Urinary bladder (tissue), 3 donors: ENCODE measurements at regions not wholly inside any gene's neighbourhood (a gene's known extent, or its start where the extent isn't known, plus 50 kb on each side); places are given as distances from the start of the nearest gene placed in this dataset.

Source experiments
- DNase-seq: peaks from one replicate; pipeline ENCODE4 v3.0.0-alpha.2; 2015; ENCODE audit errors: extremely low spot score
- H3K27ac ChIP-seq: one replicate; pipeline ENCODE4 v1.5.1; 2013; ENCODE audit warnings: low read depth, mild to moderate bottlenecking, moderate library complexity
- H3K36me3 ChIP-seq: one replicate; pipeline ENCODE4 v1.6.1; 2013; ENCODE audit warnings: mild to moderate bottlenecking, moderate library complexity; ENCODE audit not compliant: insufficient read depth
- H3K4me1 ChIP-seq: one replicate; pipeline ENCODE4 v1.6.1; 2013; ENCODE audit warnings: mild to moderate bottlenecking, moderate library complexity; ENCODE audit not compliant: insufficient read depth
- H3K4me3 ChIP-seq: one replicate; pipeline ENCODE4 v1.5.1; 2013; ENCODE audit warnings: low read depth, low read length
- WGBS: extraction: QIAGEN DNeasy Blood & Tissue Kit; methylation state at CpG from one replicate; pipeline ENCODE4 v1.1.7; 2013; 5-methylcytosine and 5-hydroxymethylcytosine counted together
- donor health status: healthy with polysubstance abuse.
- donor health status: healthy.

GRCh38 chr2:156675896-156676295 is 239.7 kb downstream of the GPD2 start:
- Histone ChIP-seq H3K27ac (no peak overlapping the region), H3K4me3 (no peak overlapping the region), H3K36me3 (no peaks in the 10 kb centered on the region), H3K4me1 (no peaks in the 10 kb centered on the region)
- 46% methylated on average over 3 of the region's 3 CpGs for WGBS
- DNase-seq, result no peak

DNA sequence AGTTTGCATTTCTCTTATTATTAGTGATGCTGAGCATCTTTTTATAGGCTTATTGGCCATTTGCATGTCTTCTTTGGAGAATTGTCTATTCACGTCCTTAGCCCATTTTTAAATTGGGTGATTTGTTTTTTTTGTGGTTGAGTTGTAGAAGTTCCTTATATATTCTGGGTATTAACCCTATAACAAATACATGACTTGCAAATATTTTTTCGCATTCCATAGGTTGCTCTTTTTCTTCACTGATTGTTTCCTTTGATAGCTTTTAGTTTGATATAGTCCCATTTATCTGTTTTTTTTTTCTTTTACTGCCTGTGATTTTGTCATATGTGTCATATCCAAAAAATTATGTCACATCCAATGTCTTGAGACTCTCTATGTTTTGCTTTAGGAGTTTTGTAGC is 243.6 kb downstream of the GPD2 start:
- WGBS, result 89% methylated on average over 2 of the region's 2 CpGs
- Histone ChIP-seq H3K4me3 (no peak overlapping the region), H3K4me1 (no peaks in the 10 kb centered on the region), H3K27ac (no peak overlapping the region), H3K36me3 (no peaks in the 10 kb centered on the region)
- no peak for DNase-seq

DNA sequence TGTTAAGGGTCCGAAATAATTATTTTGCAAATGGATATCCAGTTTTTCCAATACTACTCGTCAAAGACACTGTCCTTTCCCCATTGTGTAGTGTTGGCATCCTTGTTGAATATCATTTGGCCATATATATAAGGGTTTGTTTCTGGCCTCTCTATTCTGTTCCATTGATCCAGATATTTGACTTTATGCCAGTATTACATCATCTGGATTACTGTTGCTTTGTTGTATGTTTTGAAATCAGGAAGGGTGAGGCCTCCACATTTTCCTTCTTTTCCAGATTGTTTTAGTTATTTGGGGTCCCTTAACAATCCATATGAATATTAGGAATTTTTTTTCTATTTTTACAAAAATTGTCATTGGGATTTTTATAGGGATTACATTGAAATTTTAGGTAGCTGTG is 244.1 kb downstream of the GPD2 start:
- DNase-seq, result no peak
- no peak overlapping the region for H3K27ac ChIP-seq
- no peak overlapping the region for H3K4me3 ChIP-seq
- no peaks in the 10 kb centered on the region for H3K36me3 ChIP-seq
- no peaks in the 10 kb centered on the region for H3K4me1 ChIP-seq
- 94% methylated on average over 2 of the region's 2 CpGs for WGBS

DNA sequence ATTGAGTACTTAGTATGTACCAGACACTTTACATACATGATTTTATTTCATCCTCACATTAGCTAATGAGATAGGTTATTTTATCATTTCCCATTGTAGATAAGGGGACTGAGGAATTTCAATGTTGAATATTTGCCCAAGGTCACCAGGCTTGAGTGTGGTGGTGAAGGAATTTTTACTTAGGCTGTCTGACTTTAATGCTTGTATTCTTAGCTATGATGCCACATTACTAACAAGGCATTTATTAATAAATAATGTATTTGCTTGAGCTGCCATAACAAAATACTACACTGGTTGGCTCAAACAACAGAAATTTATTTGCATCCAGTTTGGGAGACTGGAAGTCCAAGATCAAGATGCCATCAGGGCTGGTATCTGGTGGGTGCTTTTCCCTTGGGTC is 250.9 kb downstream of the GPD2 start:
- Histone ChIP-seq H3K36me3 (no peaks in the 10 kb centered on the region), H3K4me1 (no peaks in the 10 kb centered on the region), H3K4me3 (no peak overlapping the region), H3K27ac (no peak overlapping the region)
- no peak for DNase-seq

GRCh38 chr2:156687715-156688114 is 251.5 kb downstream of the GPD2 start:
- DNase-seq, result no peak
- 94% methylated on average over 1 of the region's 1 CpG for WGBS

DNA sequence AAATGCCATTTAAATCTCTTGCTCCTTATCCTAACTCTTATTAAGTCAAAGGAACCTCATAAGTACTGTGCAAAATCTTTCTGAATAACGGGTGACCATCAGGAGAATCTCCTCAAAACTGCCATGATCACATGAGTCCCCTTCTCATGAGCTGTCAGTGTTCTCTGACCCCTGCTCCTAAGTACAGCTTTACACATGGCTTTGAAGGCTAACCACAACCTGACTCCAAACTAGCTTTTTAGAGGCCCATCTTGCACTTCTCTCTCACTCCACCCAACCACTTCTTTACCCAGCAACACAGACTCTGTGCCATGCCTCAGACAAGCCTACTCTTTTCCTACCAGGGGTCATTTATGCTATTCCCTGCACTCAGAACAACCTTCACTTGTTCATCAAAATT is 253.8 kb downstream of the GPD2 start:
- WGBS, result 80% methylated on average over 1 of the region's 1 CpG
- no peak overlapping the region for H3K4me3 ChIP-seq

More at GRCh38 chr2:156687715-156688114, 251.5 kb downstream of the GPD2 start:
- H3K4me3 ChIP-seq, result no peak overlapping the region
- no peaks in the 10 kb centered on the region for H3K4me1 ChIP-seq
- H3K36me3 ChIP-seq, result no peaks in the 10 kb centered on the region
- H3K27ac ChIP-seq, result no peak overlapping the region

DNA sequence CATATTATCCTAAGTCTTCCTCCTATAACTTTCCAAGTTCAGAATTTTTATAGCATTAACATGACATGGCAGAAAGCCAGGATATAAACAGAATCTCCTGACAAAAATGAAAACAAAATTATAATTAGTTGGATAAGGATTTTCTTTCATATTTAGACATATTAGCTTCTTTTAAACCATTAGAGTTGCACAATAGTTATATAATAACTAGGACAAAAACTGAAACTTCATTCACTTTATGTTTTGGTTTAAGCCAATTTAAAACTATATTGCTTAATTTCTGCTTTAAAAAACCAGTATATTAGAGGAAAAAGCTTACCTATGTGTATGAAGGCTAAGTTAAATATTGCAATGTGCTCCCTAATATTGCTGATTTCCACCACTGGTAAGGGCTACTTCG is 254.8 kb downstream of the GPD2 start:
- WGBS, result 72% methylated on average over 1 of the region's 1 CpG
- Histone ChIP-seq H3K4me3 (no peak overlapping the region), H3K36me3 (no peaks in the 10 kb centered on the region), H3K4me1 (no peaks in the 10 kb centered on the region), H3K27ac (no peak overlapping the region)
- DNase-seq, result no peak

More for the DNA sequence above, 253.8 kb downstream of the GPD2 start:
- DNase-seq, result no peak
- no peaks in the 10 kb centered on the region for H3K4me1 ChIP-seq
- no peaks in the 10 kb centered on the region for H3K36me3 ChIP-seq
- H3K27ac ChIP-seq, result no peak overlapping the region

DNA sequence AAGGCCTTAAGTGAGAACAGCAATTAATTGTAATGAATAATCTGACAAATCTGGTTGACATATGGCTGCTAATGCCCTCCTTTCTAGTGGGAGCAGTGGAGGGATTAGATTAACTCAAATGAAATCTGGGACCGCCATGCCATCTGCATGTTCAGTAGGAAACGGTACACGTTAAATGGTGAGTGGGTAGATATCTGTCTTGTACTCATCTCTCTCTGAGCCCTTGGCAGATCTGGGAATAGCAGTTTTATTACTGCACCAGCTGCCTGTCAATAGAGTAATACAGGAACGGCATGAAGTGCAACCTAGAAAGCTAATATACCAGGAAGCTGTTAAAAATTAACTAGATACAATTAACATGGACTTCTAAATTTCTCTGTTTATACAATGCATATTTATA is 258.8 kb downstream of the GPD2 start:
- no peaks in the 10 kb centered on the region for H3K36me3 ChIP-seq
- no peak for DNase-seq
- 83% methylated on average over 4 of the region's 4 CpGs for WGBS
- peaks cover 1% of the 10 kb centered on the region for H3K4me1 ChIP-seq
- no peak overlapping the region for H3K27ac ChIP-seq
- H3K4me3 ChIP-seq, result no peak overlapping the region

DNA sequence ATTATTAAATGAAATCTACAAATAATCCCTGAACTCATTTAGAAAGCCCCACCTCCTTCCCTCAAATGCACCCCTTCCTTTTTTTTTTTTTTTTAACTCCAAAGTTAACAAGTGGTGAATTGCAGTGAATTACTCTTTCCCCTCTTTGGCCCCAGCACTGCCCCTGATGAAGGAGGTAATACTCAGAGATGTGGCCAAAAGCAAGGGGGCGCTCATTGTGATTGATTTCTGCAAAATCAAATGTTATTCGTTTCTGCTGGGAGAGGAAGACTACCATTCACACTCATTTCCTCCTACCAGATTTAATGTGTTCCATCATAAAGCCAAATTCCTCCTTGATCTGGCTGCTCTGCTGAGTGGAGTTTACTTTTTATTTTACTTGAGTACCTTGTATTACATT is 259.4 kb downstream of the GPD2 start:
- WGBS, result 81% methylated on average over 2 of the region's 2 CpGs
- H3K36me3 ChIP-seq, result no peaks in the 10 kb centered on the region

DNA sequence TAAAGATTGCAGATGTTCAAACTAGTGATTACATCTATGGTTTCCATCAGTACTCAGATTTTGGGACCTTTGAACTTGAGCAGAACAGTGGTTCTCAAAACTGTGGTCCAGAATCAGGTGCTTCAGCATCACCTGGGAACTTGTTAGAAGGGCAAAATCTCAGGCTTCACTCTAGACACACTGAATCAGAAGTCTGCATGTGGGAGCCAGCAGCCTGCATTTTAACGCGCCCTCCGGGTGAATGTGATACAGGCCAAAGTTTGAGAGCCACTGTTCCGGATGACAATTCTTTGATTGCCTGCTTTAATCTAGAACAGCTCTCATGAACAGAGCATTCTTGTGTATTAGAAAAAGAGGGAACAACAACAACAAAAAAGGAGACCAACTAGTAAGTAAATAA is 261.7 kb downstream of the GPD2 start:
- Histone ChIP-seq H3K4me3 (no peak overlapping the region), H3K4me1 (peaks cover 1% of the 10 kb centered on the region), H3K27ac (no peak overlapping the region), H3K36me3 (no peaks in the 10 kb centered on the region)
- DNase-seq, result no peak
- 94% methylated on average over 4 of the region's 4 CpGs for WGBS

More for the DNA sequence above, 259.4 kb downstream of the GPD2 start:
- Histone ChIP-seq H3K27ac (no peak overlapping the region), H3K4me1 (peaks cover 1% of the 10 kb centered on the region), H3K4me3 (no peak overlapping the region)
- no peak for DNase-seq

- 84% methylated on average over 8 of the region's 8 CpGs for WGBS
- Histone ChIP-seq H3K36me3 (no peaks in the 10 kb centered on the region), H3K27ac (no peak overlapping the region), H3K4me3 (no peak overlapping the region), H3K4me1 (peaks cover 1% of the 10 kb centered on the region)
- DNase-seq, result no peak
Observed at GRCh38 chr2:156700681-156701080, 264.5 kb downstream of the GPD2 start.

GRCh38 chr2:156702541-156702940 is 266.4 kb downstream of the GPD2 start:
- 30% methylated on average over 3 of the region's 3 CpGs for WGBS
- no peak overlapping the region for H3K4me3 ChIP-seq
- H3K4me1 ChIP-seq, result peaks cover 1% of the 10 kb centered on the region
- DNase-seq, result no peak
- no peaks in the 10 kb centered on the region for H3K36me3 ChIP-seq
- no peak overlapping the region for H3K27ac ChIP-seq

GRCh38 chr2:156703642-156704041 is 267.5 kb downstream of the GPD2 start:
- H3K36me3 ChIP-seq, result no peaks in the 10 kb centered on the region
- WGBS, result 69% methylated on average over 6 of the region's 6 CpGs
- no peak overlapping the region for H3K4me3 ChIP-seq
- H3K27ac ChIP-seq, result no peak overlapping the region
- DNase-seq, result no peak
- no peaks in the 10 kb centered on the region for H3K4me1 ChIP-seq

- 40% methylated on average over 3 of the region's 3 CpGs for WGBS
- H3K36me3 ChIP-seq, result no peaks in the 10 kb centered on the region
- DNase-seq, result peak; percentile 8
- H3K27ac ChIP-seq, result no peak overlapping the region
- H3K4me1 ChIP-seq, result no peaks in the 10 kb centered on the region
- H3K4me3 ChIP-seq, result no peak overlapping the region
Observed at GRCh38 chr2:156704132-156704531, 268.0 kb downstream of the GPD2 start.

- Histone ChIP-seq H3K4me1 (no peaks in the 10 kb centered on the region), H3K27ac (no peak overlapping the region), H3K4me3 (no peak overlapping the region), H3K36me3 (no peaks in the 10 kb centered on the region)
- 44% methylated on average over 3 of the region's 3 CpGs for WGBS
- peak; percentile 39 for DNase-seq
Observed at GRCh38 chr2:156704617-156705016, 268.4 kb downstream of the GPD2 start.
